Activated CD4-positive, alpha-beta T cell treated with anti-CD3 and anti-CD28 coated beads, Interleukin-2, amount 50 U/mL, for 48 hours (primary cell): ENCODE measurements at regions not wholly inside any gene's neighbourhood (a gene's known extent, or its start where the extent isn't known, plus 50 kb on each side); places are given as distances from the start of the nearest gene placed in this dataset.

Experiments
- DNase-seq, 2 experiments: peaks; one replicate each; pipeline ENCODE4 v3.0.0-alpha.2; 2020

GRCh38 chr5:133760532-133760931, 148.2 kb upstream of the FSTL4 start:
- DNase-seq = no peak

DNA sequence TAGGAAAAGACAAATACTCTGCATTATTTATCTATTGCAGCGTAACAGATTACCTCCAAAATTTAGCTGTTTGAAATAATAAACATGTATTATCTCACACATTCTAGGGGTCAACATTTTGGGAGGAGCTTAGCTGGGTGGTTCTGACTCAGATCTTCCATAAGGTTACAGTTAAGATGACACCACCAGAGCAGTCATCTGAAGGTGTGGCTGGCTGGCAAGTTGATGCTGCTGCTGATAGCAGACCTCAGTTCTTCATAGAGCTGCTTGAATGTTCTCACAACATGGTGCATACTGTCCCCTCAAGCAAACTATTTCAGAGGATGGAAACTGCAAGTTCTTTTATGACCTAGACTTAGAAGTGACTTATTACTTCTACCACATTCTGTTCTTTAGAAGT, 146.3 kb upstream of the FSTL4 start:
- no peak for DNase-seq

DNA sequence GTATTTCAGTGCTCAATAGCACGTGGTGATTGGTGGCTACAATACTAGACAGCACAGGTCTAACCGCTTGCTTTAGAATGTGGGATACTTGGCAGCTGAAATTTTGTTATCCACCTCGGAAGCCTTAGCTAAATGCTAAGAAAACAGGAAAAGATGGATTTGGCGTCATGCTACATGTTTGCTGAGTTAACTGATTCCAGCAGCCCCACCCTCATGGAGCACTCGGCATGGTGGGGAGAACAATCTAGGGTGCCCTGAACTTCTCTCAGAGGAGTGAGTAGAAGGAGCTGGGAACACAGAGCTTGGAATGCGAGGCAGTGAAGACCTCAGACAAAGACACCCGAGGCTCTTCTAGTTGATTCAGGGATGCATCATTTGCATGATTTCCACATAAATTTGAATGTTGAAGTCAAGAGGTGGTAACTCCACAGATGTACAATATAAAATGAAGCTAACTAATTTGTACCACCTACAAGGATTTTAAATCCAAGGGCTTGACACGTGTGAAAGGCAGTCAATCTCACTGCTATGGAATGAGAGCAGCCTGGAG, 145.1 kb upstream of the FSTL4 start:
- DNase-seq = no peak

DNA sequence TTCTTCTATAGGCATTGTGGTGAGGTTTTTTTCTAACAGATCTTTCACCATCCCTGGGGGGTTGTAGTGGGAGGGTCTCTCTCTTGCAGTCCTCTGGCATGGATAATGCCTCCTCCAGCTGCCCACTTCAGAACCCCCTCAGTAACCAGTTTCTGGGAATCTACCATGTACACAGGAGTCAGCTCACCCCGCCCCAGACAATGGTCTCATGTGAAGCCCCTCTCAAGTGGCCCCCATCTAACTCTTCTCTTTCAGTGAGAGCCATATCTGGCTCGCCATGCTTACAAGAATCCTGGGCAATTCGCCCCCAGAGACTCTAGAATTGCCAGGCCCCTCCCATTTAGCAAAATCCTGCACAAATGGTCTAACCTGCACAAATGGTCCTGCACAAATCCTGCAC, 144.4 kb upstream of the FSTL4 start:
- DNase-seq = no peak

DNA sequence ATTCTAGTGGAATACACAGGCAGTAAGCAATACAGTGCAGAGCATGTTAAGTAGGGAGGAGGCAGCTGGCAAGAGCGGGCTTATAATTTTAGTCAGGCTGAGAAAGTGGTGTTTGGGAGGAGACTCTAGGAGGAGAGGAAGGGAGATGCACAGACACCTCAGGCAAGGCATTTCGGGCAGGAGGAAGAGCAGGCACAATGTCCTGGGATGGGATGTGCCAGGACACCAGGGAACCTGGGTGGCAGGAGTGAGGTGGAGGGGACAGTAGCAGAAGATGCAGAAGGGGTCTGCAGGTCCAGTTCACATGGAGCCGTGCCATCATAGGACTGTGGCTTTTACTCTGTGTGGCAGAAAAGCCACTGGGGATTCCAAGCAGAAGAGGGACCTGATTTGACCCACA, 143.7 kb upstream of the FSTL4 start:
- no peak for DNase-seq

DNA sequence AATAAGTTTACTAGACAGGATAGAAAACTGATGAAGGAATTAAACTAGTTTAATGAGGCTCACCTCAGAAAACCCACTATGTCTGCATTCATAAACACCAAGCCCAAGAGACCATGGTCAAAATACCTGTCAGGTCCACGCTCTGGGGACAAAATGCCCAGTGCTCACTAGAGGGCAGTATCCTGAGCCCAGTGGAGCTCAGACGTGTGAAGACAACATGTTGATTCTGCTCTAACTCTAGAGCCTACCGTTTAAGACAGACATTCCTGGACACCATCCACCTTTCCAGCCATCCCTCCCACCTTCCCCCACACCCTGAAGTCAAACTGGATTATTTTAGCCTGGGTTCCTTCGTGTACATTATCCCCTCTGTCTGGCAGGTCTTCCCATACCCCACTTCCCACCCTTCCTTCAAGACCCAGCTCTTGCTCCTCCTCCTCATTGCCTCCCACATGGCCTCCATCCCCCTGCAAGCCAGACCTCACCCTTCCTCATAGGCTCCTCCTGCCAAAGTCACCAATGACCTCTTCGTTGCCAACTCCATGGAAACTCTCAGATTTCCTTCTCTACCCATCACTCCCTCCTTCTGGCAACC, 142.3 kb upstream of the FSTL4 start:
- DNase-seq = peak; percentile 33 to 39

DNA sequence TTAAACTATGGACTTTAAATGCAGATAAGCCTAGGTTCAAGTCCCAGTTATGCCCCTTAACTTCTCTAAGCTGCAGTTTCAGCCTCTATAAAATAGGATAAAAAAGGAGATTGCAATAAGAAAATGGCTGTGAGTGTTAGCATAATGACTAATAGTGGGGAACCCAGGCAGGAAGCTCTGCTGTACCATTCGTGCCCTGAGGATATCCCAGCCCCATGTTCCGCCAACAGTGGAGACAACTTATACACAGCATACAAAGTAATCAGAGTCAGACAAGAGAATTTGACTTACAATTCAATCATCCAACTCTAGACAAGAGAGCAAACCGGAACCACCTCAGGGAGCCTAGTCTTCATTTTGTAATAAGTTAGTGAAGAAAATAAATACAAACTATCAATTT, 141.5 kb upstream of the FSTL4 start:
- no peak for DNase-seq

DNA sequence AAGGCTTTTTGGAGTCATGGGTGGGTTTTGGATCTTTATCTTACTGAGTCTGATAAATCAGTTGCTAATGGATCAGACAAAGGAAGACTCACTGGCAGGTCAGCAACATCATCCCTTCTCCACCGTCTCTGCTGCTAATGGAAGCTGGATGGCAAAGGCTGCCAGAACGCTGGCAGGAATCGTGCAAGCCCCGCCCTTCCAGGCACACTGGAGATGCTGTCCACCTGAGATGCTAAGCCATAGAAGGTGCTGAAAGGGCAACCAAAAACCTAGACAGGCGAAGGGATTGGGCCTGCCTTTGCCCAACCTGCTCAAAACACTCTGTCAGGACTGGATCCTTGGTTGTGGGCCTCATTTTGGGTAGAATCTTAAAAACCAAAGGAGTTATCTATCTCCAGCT, 139.5 kb upstream of the FSTL4 start:
- no peak for DNase-seq

DNA sequence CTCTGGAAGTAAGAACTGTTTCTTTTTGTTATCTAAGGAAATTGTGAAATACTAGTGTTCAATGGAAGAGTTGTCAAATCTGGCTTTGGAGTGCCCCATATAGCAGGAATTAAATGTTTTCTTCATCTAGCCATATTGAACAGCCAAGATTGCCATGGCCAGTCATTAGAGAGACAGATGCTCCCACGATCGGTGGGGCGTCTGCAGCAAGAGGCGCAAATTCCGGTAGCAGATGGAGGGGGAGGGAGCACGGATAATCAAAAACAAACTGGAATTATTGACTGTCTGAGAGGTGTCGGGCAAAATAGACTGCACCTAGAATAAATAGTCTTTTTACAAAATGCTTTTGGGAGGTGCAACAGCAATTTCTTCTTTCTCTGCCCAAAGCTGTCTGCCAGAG, 139.1 kb upstream of the FSTL4 start:
- DNase-seq = no peak

DNA sequence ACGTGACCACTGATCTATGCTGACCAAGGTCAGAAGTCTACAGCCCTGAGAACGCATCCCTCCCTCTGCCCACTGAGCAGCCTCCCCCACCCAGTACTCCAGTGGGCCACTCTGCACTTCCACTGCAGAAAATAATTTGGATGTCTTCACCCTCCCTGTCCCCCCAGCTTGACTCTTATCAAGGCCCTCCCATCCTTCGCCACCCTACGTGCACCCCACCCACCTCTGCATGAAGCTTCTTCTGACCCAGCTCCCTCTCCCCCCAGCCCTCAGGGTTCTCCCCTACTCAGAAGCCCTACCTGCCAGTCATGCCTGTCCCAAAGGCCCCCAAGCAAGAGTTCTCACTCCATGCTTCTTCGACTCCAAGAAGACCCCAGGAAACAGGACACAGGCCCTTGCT, 138.5 kb upstream of the FSTL4 start:
- DNase-seq = no peak

DNA sequence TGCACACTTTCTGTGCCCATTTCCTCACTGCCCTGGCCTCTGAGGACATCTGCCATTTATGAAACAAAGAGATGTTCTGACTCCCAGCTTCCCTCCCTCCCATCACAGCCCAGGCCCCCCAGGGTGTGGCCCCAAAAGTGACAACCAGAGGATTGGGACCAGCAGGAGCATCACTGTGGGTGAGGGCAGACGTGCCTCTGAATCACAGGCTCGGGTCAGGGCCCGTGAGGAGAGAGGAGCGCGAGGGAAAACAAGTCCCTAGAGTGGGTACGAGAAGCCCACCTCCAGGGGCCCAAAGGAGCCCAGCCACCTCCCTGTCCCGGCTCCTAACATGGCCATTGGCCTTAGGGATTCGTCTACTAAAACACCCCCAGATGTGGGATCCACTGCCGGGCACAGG, 138.0 kb upstream of the FSTL4 start:
- no peak for DNase-seq

DNA sequence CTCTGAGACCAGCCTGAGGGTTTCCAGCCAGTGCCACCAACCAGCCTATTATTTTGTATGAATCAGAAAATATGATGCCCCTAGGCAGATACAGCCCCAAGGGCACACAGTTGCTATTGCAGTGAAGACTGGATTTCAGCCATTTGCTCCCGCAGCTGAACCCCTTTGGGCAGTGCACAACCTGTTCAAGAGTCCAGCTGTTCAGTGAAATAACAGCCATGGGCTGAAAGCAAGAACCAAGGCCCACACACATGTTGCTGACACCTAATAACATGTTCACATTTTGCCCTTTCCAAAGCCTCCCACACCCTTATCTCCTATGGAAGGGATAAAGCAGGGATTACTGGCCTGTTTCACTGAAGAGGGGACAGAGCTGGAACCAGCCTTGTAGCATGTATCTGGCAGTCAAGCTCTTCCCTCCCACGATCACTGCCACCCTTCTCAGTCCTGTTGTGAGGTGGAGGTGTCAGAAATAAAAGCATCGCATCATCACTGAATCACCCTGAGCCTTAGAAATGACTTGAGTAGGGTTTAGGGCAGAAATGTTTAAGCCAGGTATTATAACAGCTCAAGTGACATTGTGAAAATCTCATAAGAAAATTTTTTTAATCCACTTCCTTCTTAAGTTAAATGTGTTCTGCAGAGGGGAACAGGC, 137.1 kb upstream of the FSTL4 start:
- DNase-seq = no peak

DNA sequence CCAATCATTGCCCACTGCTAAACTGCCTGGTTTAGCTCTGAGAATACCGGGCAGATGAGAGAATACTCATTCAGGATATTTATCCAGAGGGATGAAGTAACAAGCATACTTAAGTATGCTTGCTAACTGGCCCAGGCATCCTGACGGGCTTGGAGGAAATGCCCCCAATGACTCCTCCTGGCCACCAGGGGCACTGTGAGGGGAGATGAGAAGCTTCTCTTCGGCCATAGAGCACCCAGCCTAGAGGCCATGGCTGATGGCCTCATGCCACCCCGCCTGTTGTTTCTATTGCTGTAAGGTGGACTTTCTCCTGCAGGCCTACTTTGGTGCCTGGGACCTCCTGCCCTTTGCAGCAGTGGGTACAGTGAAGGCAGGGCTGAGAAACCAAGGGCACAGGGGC, 134.5 kb upstream of the FSTL4 start:
- DNase-seq = peak; percentile 23 to 35

DNA sequence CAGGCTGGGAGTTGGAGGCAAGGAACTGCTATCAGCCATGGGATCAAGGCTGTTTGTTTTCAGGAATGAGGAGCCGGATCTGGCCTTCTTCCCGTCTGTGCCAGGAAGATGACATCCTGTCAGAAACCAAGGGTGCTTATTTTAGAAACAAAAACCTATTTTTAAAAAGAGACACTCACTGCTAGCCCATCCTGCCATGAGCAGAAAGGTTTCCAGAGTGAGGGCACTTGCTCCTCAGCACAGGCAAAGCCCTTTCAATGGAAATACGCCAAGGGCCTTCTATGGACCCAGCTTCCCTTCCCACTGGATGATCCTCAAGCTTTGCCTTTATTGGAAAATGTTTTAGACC, 132.6 kb upstream of the FSTL4 start:
- DNase-seq = no peak

DNA sequence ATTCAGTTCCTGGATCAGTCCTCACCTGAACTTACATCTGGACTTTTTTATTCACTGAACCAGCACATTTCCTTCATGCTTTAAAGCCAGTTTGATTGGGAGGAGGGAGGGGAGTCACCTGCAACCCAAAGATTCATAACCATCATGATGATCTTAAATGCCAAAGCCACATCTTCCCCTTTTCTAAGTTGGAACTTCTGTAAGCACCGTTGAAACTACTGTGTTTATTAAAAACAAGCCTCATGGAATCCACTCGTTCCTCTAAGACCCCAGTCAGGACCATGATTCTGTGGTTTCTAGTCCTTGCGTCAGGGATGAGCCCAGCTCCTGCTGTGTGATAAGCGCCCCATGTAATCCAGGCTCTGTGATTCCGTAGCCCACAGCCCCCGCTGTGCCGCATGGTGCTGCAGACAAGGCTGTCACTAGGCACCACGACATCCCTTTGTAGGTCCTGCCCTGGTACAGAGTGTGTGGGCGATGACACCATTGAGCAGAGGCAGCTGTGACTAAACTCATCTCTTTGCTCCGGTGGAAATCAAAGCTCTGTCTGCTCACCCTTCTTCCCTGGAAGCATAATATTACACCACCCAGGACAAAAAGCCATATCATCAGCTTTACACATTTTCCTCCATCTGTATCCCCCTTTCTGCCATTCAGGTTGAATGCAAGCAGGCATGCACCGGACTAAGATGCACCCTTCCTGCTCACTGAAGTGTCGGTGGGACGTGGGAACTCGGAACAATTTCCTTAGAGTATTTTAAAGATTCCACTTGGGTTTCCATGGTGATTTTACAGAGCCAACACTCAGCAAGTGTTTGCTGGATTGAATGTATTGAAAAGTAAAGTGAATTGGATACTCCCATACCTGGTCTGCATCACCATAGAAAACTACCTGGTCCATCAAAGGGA, 132.0 kb upstream of the FSTL4 start:
- no peak for DNase-seq

DNA sequence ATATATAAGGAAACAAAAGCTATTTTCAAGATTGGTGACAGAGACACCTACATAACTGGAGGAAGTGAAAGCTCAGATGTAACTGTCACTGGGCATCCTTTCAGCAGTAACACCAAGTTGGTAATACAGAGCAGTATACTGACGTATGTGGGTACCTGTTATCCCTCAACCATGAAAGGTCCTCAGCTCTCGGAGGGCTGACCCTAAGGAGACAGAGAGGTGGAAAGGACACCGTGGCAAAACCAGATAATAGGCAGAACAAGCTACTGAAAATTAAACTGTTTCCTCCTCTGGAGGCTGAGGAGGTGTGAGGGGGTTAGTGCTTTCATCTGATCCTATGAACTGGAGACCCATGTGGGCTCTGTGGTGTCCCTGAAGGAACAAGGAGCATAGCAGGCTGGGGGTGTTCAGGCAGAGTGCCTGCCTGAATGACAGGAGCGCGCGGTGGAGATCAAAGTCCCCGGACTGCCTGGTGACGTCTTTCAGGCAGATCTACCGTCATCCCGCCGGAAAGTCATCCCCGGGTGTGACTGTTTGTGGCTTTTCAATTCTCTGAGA, 130.2 kb upstream of the FSTL4 start:
- DNase-seq = no peak

DNA sequence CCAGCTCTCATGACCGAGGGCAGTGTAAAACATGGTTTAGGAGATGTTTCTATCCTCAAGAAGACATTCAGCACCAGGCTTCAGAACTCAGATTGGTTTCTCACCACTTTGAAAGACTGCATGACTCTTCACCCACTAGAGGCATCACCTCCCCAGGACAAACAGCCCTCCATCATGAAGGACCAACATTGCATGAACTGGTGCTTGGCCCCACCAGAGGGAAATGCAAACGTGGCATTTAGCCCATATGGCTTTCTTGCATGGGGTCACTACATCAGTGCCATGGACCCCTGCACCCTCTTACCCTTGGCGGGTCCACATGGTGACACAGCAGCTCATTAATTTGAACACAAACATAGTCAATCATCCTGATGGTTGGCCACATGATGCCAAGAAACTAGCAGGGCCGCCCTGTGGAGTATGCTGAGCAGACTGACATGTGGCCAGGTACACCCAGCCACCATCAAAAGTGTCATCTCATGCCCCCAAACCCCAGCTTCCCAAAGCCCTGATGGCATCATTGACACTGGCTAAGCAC, 129.5 kb upstream of the FSTL4 start:
- DNase-seq = no peak

GRCh38 chr5:133741396-133741795, 129.1 kb upstream of the FSTL4 start:
- DNase-seq = no peak

DNA sequence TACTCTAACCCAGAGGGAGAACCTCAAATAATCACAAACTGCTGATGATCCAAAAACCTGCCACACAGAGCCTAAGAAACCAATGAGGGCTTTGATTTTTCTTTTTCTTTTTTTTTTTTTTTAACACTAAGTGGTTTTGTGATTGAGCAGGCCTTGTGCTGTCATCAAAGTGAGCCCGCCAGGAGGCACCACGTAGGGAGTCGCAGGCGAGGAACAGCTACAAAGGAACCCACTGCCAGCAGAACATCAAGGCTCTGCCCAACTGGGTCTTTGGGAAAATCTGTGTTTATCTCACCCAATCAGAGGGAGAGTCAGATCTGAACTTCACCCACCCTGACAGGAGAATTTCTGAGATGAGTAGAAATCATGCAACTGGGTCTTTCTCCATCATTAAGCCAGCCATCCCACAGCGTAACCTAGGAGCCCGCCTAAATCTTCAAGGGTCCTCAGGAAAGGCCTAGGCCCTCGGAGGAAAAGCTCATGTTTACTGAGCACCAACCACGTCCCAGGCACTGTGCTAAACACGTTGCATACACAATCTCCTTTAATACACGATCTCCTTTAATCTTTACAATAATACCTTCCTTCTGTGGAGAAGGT, 126.9 kb upstream of the FSTL4 start:
- no peak for DNase-seq

- DNase-seq = no peak
Observed at GRCh38 chr5:133738271-133738670, 125.9 kb upstream of the FSTL4 start.

DNA sequence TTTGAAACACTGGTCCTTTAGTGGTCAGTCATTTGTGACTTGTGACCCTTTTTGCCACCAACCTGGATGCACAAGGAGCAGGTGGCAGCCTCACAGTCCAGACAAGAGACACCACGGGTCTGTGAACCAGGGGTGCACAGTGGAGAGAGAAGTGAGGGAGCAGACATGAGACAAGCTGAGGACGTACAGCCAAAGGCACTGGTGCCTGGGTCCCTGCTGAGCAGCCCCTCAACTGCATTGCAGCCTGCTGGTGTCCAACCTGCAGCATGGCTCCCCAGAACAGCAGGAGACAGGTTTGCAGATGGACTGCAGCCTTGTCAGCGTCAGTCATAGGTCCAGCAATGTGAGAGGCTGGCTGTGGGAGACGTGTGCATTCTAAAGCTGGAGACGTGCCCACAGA, 124.2 kb upstream of the FSTL4 start:
- no peak for DNase-seq

DNA sequence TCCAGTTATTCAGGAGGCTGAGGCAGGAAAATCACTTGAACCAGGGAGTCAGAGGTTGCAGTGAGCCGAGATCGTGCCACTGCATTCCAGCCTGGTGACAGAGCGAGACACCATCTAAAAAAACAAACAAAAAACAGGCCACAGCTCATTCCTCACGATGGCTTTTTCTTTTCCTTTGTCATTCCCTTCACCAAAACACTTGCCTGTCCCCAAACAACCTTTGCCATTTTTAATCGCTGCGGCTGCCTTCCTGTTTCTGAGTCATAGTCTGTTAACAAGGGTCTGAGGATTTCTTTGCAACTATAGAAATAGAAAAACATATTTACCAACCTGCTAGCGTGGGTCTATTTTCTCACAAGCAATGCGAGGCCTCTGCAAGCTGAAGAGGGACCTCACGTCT, 123.0 kb upstream of the FSTL4 start:
- no peak for DNase-seq

DNA sequence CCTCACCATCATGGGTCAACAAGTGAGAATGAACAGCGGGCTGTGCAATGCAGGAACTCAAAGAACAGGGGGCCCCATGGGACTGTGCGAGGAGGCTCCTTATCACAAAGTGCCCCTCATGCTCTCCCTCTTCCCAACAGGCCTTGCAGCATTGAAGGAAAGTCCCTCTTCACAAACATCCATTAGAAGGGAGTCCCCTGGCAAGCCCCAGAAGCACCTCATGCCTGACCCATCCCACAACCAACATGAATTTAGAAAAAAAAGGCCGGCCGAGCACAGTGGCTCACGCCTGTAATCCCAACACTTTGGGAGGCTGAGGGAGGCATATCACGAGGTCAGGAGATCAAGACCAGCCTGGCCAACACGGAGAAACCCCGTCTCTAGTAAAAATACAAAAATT, 122.6 kb upstream of the FSTL4 start:
- DNase-seq = no peak
